Body of pancreas (tissue), 4 donors: ENCODE measurements at regions not wholly inside any gene's neighbourhood (a gene's known extent, or its start where the extent isn't known, plus 50 kb on each side); places are given as distances from the start of the nearest gene placed in this dataset.

Experiments
- CTCF ChIP-seq, 7 experiments: fragments of 450-650 bp in 4 of 7; fragments of 200-600 bp in 3 of 7; sonication (generic) in 3 of 7; IDR thresholded peaks; one replicate each; pipeline ENCODE4 v1.5.1; 2016 to 2019; ENCODE audit warnings: antibody characterized with exemption in 7 of 7
- POLR2A ChIP-seq, 3 donors: fragments of 450-650 bp; IDR thresholded peaks; one replicate each; pipeline ENCODE4 v1.6.1; 2016; ENCODE audit warnings: antibody characterized with exemption in 3 of 3, mild to moderate bottlenecking in 2 of 3

- TF ChIP-seq CTCF (IDR thresholded peaks at IDR 0.05) (no peak), POLR2A (IDR thresholded peaks at IDR 0.05) (no peak)
These were observed 350.9 kb downstream of the C12orf75 start for GRCh38 chr12:105681341-105681740.
